Left kidney (tissue), 1 donor: ENCODE measurements at regions not wholly inside any gene's neighbourhood (a gene's known extent, or its start where the extent isn't known, plus 50 kb on each side); places are given as distances from the start of the nearest gene placed in this dataset.

ENCODE experiments used
- DNase-seq: peaks from one replicate; pipeline ENCODE4 v3.0.0-alpha.2; 2013

GRCh38 chr7:116310141-116310540, 99.8 kb downstream of the TES start:
- DNase-seq: peak; percentile 57

- DNase-seq: no peak
These were observed 100.9 kb downstream of the TES start for GRCh38 chr7:116311259-116311658.

GRCh38 chr7:116311816-116312471, 101.6 kb downstream of the TES start:
- no peak for DNase-seq

GRCh38 chr7:116315293-116315692, 105.0 kb downstream of the TES start:
- DNase-seq: no peak

- no peak for DNase-seq
These were observed 105.5 kb downstream of the TES start for GRCh38 chr7:116315803-116316202.

GRCh38 chr7:116316838-116317628, 106.7 kb downstream of the TES start:
- no peak for DNase-seq

- no peak for DNase-seq
These were observed 107.6 kb downstream of the TES start for GRCh38 chr7:116317907-116318306.

GRCh38 chr7:116322541-116322940, 112.2 kb downstream of the TES start:
- no peak for DNase-seq

GRCh38 chr7:116324582-116324981, 114.2 kb downstream of the TES start:
- DNase-seq: no peak

GRCh38 chr7:116325517-116325916, 115.2 kb downstream of the TES start:
- DNase-seq: no peak

- DNase-seq: no peak
These were observed 116.8 kb downstream of the TES start for GRCh38 chr7:116327135-116327534.

GRCh38 chr7:116327752-116328151, 117.4 kb downstream of the TES start:
- no peak for DNase-seq

- no peak for DNase-seq
These were observed 117.8 kb downstream of the TES start for GRCh38 chr7:116328161-116328560.

GRCh38 chr7:116329686-116330503, 119.6 kb downstream of the TES start:
- no peak for DNase-seq

- no peak for DNase-seq
These were observed 120.7 kb downstream of the TES start for GRCh38 chr7:116331020-116331419.

- no peak for DNase-seq
These were observed 122.4 kb downstream of the TES start for GRCh38 chr7:116332766-116333165.

GRCh38 chr7:116334555-116334954, 124.2 kb downstream of the TES start:
- no peak for DNase-seq

GRCh38 chr7:116337018-116337417, 126.7 kb downstream of the TES start:
- DNase-seq: no peak

GRCh38 chr7:116337800-116338199, 127.5 kb downstream of the TES start:
- DNase-seq: no peak

- no peak for DNase-seq
These were observed 129.2 kb downstream of the TES start for GRCh38 chr7:116339564-116339963.

- no peak for DNase-seq
These were observed 130.0 kb downstream of the TES start for GRCh38 chr7:116340201-116340847.
